ENCODE measurements at regions not wholly inside any gene's neighbourhood (a gene's known extent, or its start where the extent isn't known, plus 50 kb on each side); places are given as distances from the start of the nearest gene placed in this dataset.

- Mint-ChIP-seq H3K4me1 (peaks cover 6% of the 10 kb centered on the region), H3K27me3 (ENCODE audit: low read depth) (no peaks in the 10 kb centered on the region), H3K27ac (no peak overlapping the region), H3K9me3 (no peaks in the 10 kb centered on the region; the same call in 1 of the 2 replicates), H3K36me3 (no peaks in the 10 kb centered on the region), H3K4me3 (no peak overlapping the region)
- no peak for TF ChIP-seq NR2C2 (CRISPR knock-in tag; IDR thresholded peaks at IDR 0.05)
- no peak for TF ChIP-seq NR3C1 (CRISPR knock-in tag; conservative IDR thresholded peaks at IDR 0.05; ENCODE audit: low read depth)
- TF ChIP-seq NFE2L1 (CRISPR knock-in tag; IDR thresholded peaks at IDR 0.05) = no peak
- TF ChIP-seq FOXK1 (CRISPR knock-in tag; IDR thresholded peaks at IDR 0.05) = no peak
- TF ChIP-seq ZNF232 (CRISPR knock-in tag; IDR thresholded peaks at IDR 0.05) = no peak
- DNase-seq (ENCODE audit: low spot score) = no peak
- ChIA-PET POLR2A (no interaction called here), CTCF (no interaction called here)
- no peak for ATAC-seq
These were observed 1196.9 kb downstream of the VRK1 start for GRCh38 chr14:97994020-97994531.

GRCh38 chr14:97995038-97995437 is 1197.9 kb downstream of the VRK1 start:
- H3K4me3 Mint-ChIP-seq = no peak overlapping the region
- H3K36me3 Mint-ChIP-seq = no peaks in the 10 kb centered on the region
- no peak for DNase-seq (ENCODE audit: low spot score)
- no peaks in the 10 kb centered on the region; the same call in 1 of the 2 replicates for H3K9me3 Mint-ChIP-seq
- POLR2A ChIA-PET = no interaction called here
- H3K27ac Mint-ChIP-seq = no peak overlapping the region
- H3K27me3 Mint-ChIP-seq (ENCODE audit: low read depth) = no peaks in the 10 kb centered on the region
- CTCF ChIA-PET = interaction anchor here (1.4 kb wide), 1 partner anchor 17 kb away, joined by 3 read pairs; no protein-coding TSS in a partner anchor
- TF ChIP-seq FOXP4 (CRISPR knock-in tag; IDR thresholded peaks at IDR 0.05) (no peak), USF2 (CRISPR knock-in tag; IDR thresholded peaks at IDR 0.05) (no peak), PREB (CRISPR knock-in tag; IDR thresholded peaks at IDR 0.05; ENCODE audit: borderline replicate concordance) (no peak), E2F5 (CRISPR knock-in tag; IDR thresholded peaks at IDR 0.05) (no peak), NFE2L1 (CRISPR knock-in tag; IDR thresholded peaks at IDR 0.05) (no peak), AR (CRISPR knock-in tag; IDR thresholded peaks at IDR 0.05) (no peak), RORB (CRISPR knock-in tag; IDR thresholded peaks at IDR 0.05) (no peak), ZSCAN18 (CRISPR knock-in tag; IDR thresholded peaks at IDR 0.05) (no peak), JUN (CRISPR knock-in tag; IDR thresholded peaks at IDR 0.05) (no peak), FOXK1 (CRISPR knock-in tag; IDR thresholded peaks at IDR 0.05) (no peak)
- H3K4me1 Mint-ChIP-seq = peaks cover 6% of the 10 kb centered on the region
- no peak for ATAC-seq

All from WTC11 (cell line).